BJ (cell line): ENCODE measurements at regions not wholly inside any gene's neighbourhood (a gene's known extent, or its start where the extent isn't known, plus 50 kb on each side); places are given as distances from the start of the nearest gene placed in this dataset.
A peak's percentile ranks its signal among the peaks of the same experiment; 100 is the strongest.

Source experiments
- CTCF ChIA-PET: fragments of 350-600 bp; formaldehyde crosslinking; extraction: SDS; loops from one replicate; lab custom pipeline; 2021; ENCODE audit warnings: antibody characterized with exemption, inconsistent platforms; lab: Yijun Ruan, JAX
- POLR2A ChIA-PET: fragments of 300-600 bp; sonication (Branson Sonifier 250); formaldehyde crosslinking; extraction: SDS; loops from one replicate; lab custom pipeline; 2021; ENCODE audit warnings: antibody characterized with exemption; lab: Charles Lee
- DNase-seq: peaks from one replicate; pipeline ENCODE4 v3.0.0-alpha.2; 2011; ENCODE audit warnings: low read depth
- H3K27me3 ChIP-seq: 2 replicates; pipeline ENCODE4 v1.6.0; 2011; ENCODE audit warnings: low read length; ENCODE audit not compliant: control insufficient read depth, insufficient read depth
- H3K36me3 ChIP-seq: 2 replicates; pipeline ENCODE4 v1.5.1; 2011; ENCODE audit warnings: low read length; ENCODE audit not compliant: control insufficient read depth, insufficient read depth
- H3K4me3 ChIP-seq: 2 replicates; pipeline ENCODE4 v1.5.1; 2011; ENCODE audit warnings: low read depth, mild to moderate bottlenecking, control low read depth, low read length
- TF ChIP-seq, protein P1 (sequence below): IDR thresholded peaks from 2 replicates; pipeline ENCODE4 v1.5.1; 2011; ENCODE audit warnings: low read depth, mild to moderate bottlenecking, control low read depth, inconsistent platforms, low read length, moderate library complexity; ENCODE audit not compliant: insufficient read depth

DNA sequence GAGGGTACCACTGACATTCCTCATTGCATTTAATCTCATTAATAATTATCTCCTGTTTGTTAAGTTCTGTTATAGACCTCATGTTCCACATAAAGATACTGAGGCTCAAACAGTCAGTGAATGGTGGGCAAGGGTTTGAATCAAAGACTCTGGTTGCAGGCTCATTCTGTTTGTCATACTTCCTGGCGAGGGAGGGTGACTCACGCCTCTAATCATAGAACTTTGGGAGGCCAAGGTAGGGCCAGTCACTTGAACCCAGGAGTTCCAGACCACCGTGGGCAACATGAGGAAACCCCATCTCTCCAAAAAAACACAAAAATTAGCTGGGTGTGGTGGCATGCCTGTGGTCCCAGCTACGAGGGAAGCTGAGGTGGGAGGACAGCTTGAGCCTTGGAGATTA lies 220.7 kb upstream of the MIR17HG start:
- H3K4me3 ChIP-seq, result no peak overlapping the region
- no peaks in the 10 kb centered on the region for H3K27me3 ChIP-seq
- H3K36me3 ChIP-seq, result no peaks in the 10 kb centered on the region
- ChIA-PET CTCF (no interaction called here), POLR2A (no interaction called here)
- TF ChIP-seq, protein P1, sequence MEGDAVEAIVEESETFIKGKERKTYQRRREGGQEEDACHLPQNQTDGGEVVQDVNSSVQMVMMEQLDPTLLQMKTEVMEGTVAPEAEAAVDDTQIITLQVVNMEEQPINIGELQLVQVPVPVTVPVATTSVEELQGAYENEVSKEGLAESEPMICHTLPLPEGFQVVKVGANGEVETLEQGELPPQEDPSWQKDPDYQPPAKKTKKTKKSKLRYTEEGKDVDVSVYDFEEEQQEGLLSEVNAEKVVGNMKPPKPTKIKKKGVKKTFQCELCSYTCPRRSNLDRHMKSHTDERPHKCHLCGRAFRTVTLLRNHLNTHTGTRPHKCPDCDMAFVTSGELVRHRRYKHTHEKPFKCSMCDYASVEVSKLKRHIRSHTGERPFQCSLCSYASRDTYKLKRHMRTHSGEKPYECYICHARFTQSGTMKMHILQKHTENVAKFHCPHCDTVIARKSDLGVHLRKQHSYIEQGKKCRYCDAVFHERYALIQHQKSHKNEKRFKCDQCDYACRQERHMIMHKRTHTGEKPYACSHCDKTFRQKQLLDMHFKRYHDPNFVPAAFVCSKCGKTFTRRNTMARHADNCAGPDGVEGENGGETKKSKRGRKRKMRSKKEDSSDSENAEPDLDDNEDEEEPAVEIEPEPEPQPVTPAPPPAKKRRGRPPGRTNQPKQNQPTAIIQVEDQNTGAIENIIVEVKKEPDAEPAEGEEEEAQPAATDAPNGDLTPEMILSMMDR, result no peak
- no peak for DNase-seq

DNA sequence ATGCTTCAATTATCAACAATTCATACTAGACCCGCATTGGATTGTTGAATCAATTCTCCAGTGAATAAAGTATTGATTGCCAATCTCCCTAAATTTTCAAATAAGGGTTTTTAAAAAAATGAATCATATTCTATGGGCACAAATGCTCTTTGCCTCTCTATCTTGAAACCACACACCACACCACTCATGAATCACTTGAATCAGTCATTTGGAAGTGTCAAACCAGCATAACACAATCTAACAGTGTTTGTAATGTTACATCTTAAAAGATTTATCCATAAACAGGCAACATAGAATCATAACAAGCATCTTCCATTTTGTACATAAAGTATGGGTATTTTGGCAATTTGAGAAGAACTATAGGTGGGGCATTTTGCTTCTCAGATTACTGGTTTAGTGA lies 219.5 kb upstream of the MIR17HG start:
- no peak for DNase-seq
- ChIA-PET POLR2A (no interaction called here), CTCF (interaction anchor here (0.7 kb wide), 1 partner anchor 289 kb away, joined by 4 read pairs; no protein-coding TSS in a partner anchor)
- TF ChIP-seq, protein P1, result no peak
- no peaks in the 10 kb centered on the region for H3K36me3 ChIP-seq
- no peaks in the 10 kb centered on the region for H3K27me3 ChIP-seq
- H3K4me3 ChIP-seq, result no peak overlapping the region

DNA sequence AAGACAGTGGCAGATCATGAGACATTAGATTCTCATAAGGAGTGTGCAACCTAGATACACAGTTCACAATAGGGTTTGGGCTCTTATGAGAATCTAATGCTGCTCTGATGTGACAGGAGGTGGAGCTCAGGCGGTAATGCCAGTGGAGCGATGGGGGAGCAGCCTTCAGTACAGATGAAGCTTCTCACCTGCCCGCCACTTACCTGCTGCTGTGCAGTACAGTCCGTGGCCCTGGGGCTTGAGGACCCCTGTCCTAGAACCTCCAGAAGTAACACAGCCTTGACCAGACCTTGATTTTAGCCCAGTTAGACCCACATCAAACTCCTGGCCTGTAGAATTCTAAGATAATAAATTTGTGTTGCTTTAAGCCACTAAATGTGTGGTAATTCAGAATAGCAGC lies 215.1 kb upstream of the MIR17HG start:
- TF ChIP-seq, protein P1, result no peak
- CTCF ChIA-PET, result no interaction called here
- H3K27me3 ChIP-seq, result no peaks in the 10 kb centered on the region
- H3K4me3 ChIP-seq, result no peak overlapping the region
- no peak for DNase-seq
- H3K36me3 ChIP-seq, result no peaks in the 10 kb centered on the region
- POLR2A ChIA-PET, result no interaction called here

DNA sequence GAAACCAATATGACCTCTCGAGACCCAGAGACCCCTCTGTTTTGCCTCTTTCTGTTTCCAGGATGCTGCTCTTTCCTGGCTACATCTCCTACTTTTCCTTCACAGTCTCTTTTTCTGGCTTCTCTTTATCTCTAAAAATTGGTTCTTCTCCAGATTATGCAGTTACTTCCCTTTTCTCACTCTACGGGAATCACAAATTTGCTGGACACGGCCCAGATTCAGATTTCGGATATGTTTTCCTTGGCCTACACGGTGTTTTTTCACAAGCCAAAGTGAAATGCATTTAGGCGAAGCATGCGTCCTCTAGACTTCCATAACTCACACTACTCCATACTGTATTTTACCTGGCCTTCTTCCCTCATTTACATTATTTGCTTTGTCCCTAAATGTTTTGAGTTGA lies 214.7 kb upstream of the MIR17HG start:
- DNase-seq, result no peak
- TF ChIP-seq, protein P1, result no peak
- no peaks in the 10 kb centered on the region for H3K27me3 ChIP-seq
- no peaks in the 10 kb centered on the region for H3K36me3 ChIP-seq
- CTCF ChIA-PET, result no interaction called here
- POLR2A ChIA-PET, result no interaction called here
- no peak overlapping the region for H3K4me3 ChIP-seq

DNA sequence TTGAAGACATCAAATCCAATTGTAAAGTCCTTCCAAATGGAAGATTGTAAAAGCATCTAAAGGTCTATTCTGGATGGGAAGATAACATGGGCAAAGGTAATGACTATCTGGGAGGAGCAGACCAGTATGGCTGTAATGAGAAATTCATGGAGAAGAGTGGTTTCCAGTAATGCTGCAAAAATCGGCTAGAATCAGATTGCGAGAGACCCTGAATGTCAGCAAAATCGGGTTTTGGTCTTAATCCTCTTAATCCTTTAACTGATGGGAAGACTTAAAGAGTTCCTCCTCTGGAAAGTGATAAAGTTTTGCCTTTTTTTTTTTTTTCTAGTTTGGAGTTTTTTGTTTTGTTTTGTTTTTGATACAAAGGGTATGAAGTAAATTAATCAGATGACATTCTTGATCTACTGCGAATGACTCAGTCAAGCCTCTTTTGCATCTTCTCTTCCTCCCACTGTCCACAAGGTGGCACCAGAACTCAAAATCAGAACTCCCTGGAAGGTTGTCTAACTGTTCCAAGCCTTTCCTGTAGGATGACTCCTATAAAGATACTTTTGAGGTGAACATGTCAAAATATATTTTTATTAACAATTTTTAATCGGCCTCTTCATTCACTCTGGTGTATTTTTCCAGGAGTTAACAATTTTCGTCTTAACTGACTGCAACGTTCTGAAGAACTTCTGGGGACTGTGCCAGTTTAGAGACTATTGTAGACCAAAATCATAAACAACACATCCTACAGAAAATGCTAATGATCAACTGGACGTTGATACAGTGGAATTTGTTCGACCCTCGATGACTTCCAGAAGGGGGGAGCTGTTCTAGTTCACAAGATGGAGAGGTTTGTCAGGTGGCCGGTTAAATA lies 213.3 kb upstream of the MIR17HG start:
- Histone ChIP-seq H3K4me3 (no peak overlapping the region), H3K27me3 (no peaks in the 10 kb centered on the region), H3K36me3 (no peaks in the 10 kb centered on the region)
- ChIA-PET POLR2A (no interaction called here), CTCF (interaction anchor here (0.8 to 1.5 kb wide), 4 partner anchors 10 to 52 kb away, joined by 3 to 12 read pairs (median 4); no protein-coding TSS in a partner anchor)
- TF ChIP-seq, protein P1, result peak; percentile 73
- no peak for DNase-seq
